HCT116 (cell line): ENCODE measurements at regions not wholly inside any gene's neighbourhood (a gene's known extent, or its start where the extent isn't known, plus 50 kb on each side); places are given as distances from the start of the nearest gene placed in this dataset.

ENCODE experiments used
- EZH2 ChIP-seq: fragments of 200-600 bp; sonication (generic); IDR thresholded peaks from 2 replicates; pipeline ENCODE4 v1.6.1; 2017; ENCODE audit warnings: antibody characterized with exemption, mixed run types
- EZH2phosphoT487 ChIP-seq: fragments of 200-600 bp; IDR thresholded peaks from 2 replicates; pipeline ENCODE4 v1.6.1; 2018; ENCODE audit warnings: antibody characterized with exemption, borderline replicate concordance
- SIN3A ChIP-seq: IDR thresholded peaks from 2 replicates; pipeline ENCODE4 v1.6.1; 2012; ENCODE audit warnings: low read depth
- SP1 ChIP-seq: IDR thresholded peaks from 2 replicates; pipeline ENCODE4 v1.6.1; 2012; ENCODE audit warnings: low read depth
- ZFX ChIP-seq: fragments of 450-650 bp; IDR thresholded peaks from 2 replicates; pipeline ENCODE4 v1.6.1; 2017
- TF ChIP-seq, protein P1 (sequence below), 3 experiments: fragments of 200-600 bp in 1 of 3; sonication (generic) in 1 of 3; IDR thresholded peaks in 2 of 3; conservative IDR thresholded peaks in 1 of 3; 2 replicates each; pipeline ENCODE4 v1.5.1; 2012 to 2017; ENCODE audit warnings: low read depth in 2 of 3, low read length in 2 of 3, antibody characterized with exemption in 1 of 3, borderline replicate concordance in 1 of 3, control low read depth in 1 of 3, mild to moderate bottlenecking in 1 of 3, mixed read lengths in 1 of 3, mixed run types in 1 of 3, moderate library complexity in 1 of 3; ENCODE audit not compliant: insufficient read depth in 1 of 3

DNA sequence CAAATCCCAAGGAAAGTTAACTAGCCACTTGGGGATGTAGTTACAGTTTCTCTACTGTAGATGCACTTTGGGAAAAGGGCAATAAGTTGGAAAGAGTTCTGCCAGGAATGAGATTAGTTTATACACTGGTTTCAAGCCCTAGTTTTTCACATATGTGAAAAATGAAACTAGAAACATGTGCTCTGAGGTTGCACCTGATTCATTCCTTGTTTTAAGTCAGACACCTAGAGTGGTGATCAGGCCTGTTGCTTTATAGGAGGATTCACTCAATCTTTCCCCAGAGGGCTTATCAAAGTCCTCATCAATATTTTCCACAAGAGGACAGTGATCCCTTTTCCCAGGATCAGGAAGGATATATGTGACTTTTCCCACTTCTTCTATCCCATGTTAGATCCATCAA, 515.9 kb upstream of the PKN2 start:
- TF ChIP-seq SP1 (no peak), EZH2phosphoT487 (no peak), SIN3A (no peak), EZH2 (no peak), ZFX (no peak)
- TF ChIP-seq, protein P1, sequence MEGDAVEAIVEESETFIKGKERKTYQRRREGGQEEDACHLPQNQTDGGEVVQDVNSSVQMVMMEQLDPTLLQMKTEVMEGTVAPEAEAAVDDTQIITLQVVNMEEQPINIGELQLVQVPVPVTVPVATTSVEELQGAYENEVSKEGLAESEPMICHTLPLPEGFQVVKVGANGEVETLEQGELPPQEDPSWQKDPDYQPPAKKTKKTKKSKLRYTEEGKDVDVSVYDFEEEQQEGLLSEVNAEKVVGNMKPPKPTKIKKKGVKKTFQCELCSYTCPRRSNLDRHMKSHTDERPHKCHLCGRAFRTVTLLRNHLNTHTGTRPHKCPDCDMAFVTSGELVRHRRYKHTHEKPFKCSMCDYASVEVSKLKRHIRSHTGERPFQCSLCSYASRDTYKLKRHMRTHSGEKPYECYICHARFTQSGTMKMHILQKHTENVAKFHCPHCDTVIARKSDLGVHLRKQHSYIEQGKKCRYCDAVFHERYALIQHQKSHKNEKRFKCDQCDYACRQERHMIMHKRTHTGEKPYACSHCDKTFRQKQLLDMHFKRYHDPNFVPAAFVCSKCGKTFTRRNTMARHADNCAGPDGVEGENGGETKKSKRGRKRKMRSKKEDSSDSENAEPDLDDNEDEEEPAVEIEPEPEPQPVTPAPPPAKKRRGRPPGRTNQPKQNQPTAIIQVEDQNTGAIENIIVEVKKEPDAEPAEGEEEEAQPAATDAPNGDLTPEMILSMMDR (IDR thresholded peaks at IDR 0.05 in 2 of 3, conservative IDR thresholded peaks at IDR 0.05 in 1 of 3; ENCODE audit: borderline replicate concordance in 1 of 3, insufficient read depth in 1 of 3, low read depth in 2 of 3, low read length in 2 of 3): no peak
